ENCODE measurements at regions not wholly inside any gene's neighbourhood (a gene's known extent, or its start where the extent isn't known, plus 50 kb on each side); places are given as distances from the start of the nearest gene placed in this dataset.

DNA sequence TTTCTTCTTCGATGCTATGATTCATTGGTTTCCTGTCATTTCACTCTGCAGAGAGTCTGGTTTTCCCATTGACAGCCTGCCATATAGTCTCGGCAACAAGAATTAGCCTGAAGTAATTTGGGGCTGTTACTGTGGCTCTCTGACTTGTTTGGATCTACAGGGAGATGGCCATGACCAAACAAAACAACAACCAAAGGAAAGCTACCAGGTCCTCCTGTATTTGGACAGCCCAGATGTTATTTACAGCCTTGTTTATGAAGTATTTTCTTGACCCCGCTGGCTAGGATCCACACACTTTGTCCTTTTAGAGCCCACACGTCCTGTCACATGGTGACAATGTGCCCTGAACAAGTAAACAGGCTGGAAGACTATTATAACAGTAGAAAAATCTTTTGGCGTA lies 111.4 kb upstream of the PREP start:
- H3K4me3 ChIP-seq (replicated peaks in 1 of 3; ENCODE audit: insufficient read depth in 1 of 3, low read depth in 2 of 3, low read length in 3 of 3) = no peak overlapping the region
- H2AFZ ChIP-seq (ENCODE audit: low read length) = no peak overlapping the region
- DNase-seq (ENCODE audit: low spot score) (no peak), ATAC-seq (no peak), FAIRE-seq (no peak)
- CTCF ChIA-PET (ENCODE audit: low intra/inter-chr PET ratio, low total read pairs) = no interaction called here
- 12% methylated on average over 5 of the region's 5 CpGs for WGBS (ENCODE audit: low lambda C conversion rate)
- no peak overlapping the region for H3K9ac ChIP-seq (ENCODE audit: insufficient read depth, low read depth, low read length)
- no peaks in the 10 kb centered on the region for H3K9me3 ChIP-seq (ENCODE audit: low read length)
- no peak overlapping the region for H3K4me2 ChIP-seq (ENCODE audit: low read depth, low read length)
- POLR2A ChIA-PET = no interaction called here
- H3K27ac ChIP-seq (ENCODE audit: extremely low read length, insufficient read depth, low read length) = no peak overlapping the region
- intact Hi-C loops (cut with micrococcal nuclease; ENCODE audit: unreplicated experiment) = no loop called here
- H3K79me2 ChIP-seq (ENCODE audit: insufficient read depth, low read length) = no peaks in the 10 kb centered on the region
- no peaks in the 10 kb centered on the region for H3K4me1 ChIP-seq (ENCODE audit: insufficient read depth, low read length)
- no peaks in the 10 kb centered on the region; a peak in 1 of 5 replicates for H3K27me3 ChIP-seq (ENCODE audit: control insufficient read depth in 1 of 2, insufficient read depth in 2 of 2, low read length in 2 of 2)
- no peaks in the 10 kb centered on the region for H4K20me1 ChIP-seq (ENCODE audit: insufficient read depth, low read length)
- in situ Hi-C loops (cut with HindIII; ENCODE audit: extremely low pct_ligation_motif_present, low pct_unique_long_range_greater_than_20kb) = no loop called here
- BruUV-seq (replicated peaks) = no TSS peak
- no peaks in the 10 kb centered on the region for H3K36me3 ChIP-seq (replicated peaks in 1 of 2; ENCODE audit: control insufficient read depth in 1 of 2, insufficient read depth in 2 of 2, low read length in 2 of 2)
- no peak for TF ChIP-seq ZNF407 (CRISPR knock-in tag; IDR thresholded peaks at IDR 0.05; ENCODE audit: not compliant biosample characterization)
- no peak for TF ChIP-seq SUZ12 (IDR thresholded peaks at IDR 0.05; ENCODE audit: low read depth, low read length)
- TF ChIP-seq, protein P1, sequence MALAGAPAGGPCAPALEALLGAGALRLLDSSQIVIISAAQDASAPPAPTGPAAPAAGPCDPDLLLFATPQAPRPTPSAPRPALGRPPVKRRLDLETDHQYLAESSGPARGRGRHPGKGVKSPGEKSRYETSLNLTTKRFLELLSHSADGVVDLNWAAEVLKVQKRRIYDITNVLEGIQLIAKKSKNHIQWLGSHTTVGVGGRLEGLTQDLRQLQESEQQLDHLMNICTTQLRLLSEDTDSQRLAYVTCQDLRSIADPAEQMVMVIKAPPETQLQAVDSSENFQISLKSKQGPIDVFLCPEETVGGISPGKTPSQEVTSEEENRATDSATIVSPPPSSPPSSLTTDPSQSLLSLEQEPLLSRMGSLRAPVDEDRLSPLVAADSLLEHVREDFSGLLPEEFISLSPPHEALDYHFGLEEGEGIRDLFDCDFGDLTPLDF (CRISPR knock-in tag; IDR thresholded peaks at IDR 0.05) = no peak
- TF ChIP-seq FOXK2 (IDR thresholded peaks at IDR 0.05) = no peak
- TF ChIP-seq ZBTB20 (CRISPR knock-in tag; IDR thresholded peaks at IDR 0.05; ENCODE audit: borderline replicate concordance, low read depth) = no peak
- no peak for TF ChIP-seq RNF2 (conservative IDR thresholded peaks at IDR 0.05; ENCODE audit: low read depth)
- TF ChIP-seq ZNF674 (CRISPR knock-in tag; IDR thresholded peaks at IDR 0.05; ENCODE audit: low read depth) = no peak
- no peak for TF ChIP-seq RAD51 (IDR thresholded peaks at IDR 0.05; ENCODE audit: borderline replicate concordance)
- TF ChIP-seq ZNF101 (CRISPR knock-in tag; IDR thresholded peaks at IDR 0.05; ENCODE audit: borderline replicate concordance, low read depth) = no peak
- TF ChIP-seq NCOA1 (CRISPR knock-in tag; IDR thresholded peaks at IDR 0.05) = no peak
- no peak for TF ChIP-seq ZNF598 (CRISPR knock-in tag; IDR thresholded peaks at IDR 0.05; ENCODE audit: borderline replicate concordance)
- no peak for TF ChIP-seq ELF4 (CRISPR knock-in tag; IDR thresholded peaks at IDR 0.05; ENCODE audit: borderline replicate concordance)
- TF ChIP-seq TSC22D2 (CRISPR knock-in tag; IDR thresholded peaks at IDR 0.05; ENCODE audit: borderline replicate concordance) = no peak
- no peak for TF ChIP-seq FOXM1 (CRISPR knock-in tag; IDR thresholded peaks at IDR 0.05)
